NCI-H524 treated with DMSO at 0.1 percent for 48 hours (cell line): ENCODE measurements at regions not wholly inside any gene's neighbourhood (a gene's known extent, or its start where the extent isn't known, plus 50 kb on each side); places are given as distances from the start of the nearest gene placed in this dataset.

Experiments
- DNase-seq: peaks from one replicate; lab custom pipeline; 2025; lab: John Stamatoyannopoulos, UW

DNA sequence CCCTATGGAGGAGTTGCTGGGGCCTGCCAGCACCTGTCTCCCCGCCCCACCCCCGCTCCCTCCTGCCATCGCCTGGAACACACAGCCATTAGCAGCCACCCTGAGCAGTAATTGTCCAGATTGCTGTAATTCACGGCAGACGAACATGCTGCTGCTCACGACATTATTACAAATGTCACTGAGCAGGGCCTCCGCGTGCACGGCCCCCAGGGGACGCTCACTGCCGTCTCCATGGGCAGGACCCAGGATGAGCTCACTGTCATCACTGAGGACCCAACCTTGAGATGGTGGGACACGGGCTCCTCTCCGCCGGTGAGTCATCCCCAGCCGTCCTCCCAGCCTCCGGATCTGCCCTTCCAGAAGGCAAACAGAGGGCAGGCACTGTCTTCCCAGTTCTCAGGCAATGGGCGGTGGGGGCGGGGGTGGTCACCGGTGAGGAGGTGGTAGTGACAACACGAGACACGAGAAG is 100.4 kb downstream of the RFLNA start:
- DNase-seq, result no peak

DNA sequence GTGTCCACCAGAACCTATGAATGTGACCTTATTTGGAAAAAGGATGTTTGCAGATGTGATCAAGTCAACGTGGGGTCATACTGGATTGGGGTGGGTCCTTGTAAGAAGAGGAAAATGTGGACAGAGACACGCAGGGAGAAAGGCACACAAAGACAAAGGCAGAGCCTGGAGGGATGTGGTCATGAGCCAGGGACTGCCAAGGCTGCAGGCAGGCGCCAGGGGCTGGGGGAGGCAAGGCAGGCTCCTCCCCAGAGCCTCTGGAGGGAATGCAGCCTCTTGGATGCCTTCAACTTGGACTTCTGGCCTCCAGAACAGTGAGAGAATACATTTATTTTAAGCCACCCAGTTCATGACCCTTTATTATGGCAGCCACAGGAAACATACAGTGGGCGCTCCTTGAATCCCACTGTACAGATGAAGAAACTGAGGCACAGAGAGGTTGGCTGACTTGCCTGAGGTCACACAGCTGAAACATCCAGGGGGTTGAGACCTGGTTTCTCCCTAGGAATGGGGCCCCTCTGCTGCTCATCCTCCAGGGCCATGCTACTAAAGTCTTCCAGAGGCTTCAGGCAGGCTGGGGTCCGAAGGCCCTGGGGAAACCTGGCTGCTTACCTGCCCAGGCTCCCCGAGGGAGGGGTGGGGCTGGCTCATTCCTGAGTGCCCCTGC is 99.7 kb downstream of the RFLNA start:
- no peak for DNase-seq

DNA sequence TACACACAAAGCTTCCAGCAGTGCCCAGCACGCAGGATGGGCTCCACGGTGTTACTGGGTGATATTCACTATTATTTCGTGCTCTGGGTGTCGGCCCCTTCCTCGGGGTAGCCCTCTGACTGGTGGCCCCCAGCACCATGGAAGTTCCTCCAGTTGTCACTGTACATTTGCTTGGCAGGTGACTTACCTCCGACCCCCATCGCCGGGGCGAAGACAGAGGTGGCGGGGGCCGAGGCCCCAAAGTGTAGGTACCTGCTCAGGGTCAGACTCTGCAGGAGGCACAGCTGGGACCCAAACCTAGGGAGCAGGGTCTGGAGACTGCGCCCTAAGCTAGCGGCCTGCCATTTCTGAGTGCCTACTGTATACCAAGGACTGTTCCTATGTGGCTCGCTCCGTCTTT is 98.9 kb downstream of the RFLNA start:
- no peak for DNase-seq

DNA sequence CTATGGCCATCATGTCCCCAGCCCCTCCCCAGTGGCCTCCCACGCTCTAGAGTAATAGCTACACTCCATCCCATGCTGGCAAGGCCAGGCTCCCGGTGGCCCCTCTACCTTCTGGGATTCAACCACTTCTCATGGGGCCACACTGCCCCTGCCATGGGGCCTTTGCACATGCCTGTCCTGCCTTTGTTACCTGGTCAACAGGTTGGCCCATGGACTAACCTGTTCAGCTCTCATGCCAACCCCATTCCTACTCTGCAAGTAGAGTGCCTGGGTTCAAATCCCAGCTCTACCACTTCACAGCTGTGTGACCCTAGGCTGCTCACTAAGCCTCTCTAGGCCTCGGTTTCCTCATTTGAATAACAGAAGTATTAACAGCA is 98.5 kb downstream of the RFLNA start:
- DNase-seq, result no peak

DNA sequence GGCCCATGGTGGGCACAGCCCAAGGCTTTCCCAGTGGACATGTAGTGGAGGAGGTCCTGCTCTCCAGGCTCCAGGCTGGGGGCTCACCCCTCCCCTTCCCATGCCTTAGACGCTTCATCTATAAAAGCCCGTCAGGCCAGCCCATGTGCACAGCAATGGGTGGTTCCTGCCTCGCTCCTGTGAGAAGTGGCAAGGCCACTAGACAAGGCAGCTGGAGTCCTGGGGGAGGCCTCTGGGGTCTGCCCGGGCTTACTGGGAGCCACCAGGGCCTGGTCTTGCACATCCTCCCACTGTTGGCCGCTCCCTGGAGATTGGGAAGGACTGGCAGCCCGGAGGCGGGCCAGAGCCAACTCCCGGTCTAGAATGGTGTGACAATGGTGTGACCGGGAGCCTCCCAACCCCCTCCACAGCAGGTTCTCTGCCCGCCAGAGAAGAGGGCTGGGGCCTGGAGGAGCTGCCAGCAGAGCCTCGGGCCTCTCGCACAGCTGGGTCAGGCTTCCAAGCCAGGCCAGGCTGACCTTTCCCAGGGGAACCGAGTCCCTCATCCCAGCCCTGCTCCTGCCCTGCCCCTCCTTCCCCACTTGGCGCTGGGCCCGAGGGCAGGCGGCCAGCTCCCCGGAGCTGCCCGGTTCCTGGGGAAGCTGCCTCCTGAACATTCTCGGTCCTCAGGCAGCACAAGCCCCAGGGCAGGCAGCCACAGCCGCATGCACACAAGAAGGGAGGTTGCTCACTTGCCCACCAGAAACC is 97.9 kb downstream of the RFLNA start:
- DNase-seq, result no peak

DNA sequence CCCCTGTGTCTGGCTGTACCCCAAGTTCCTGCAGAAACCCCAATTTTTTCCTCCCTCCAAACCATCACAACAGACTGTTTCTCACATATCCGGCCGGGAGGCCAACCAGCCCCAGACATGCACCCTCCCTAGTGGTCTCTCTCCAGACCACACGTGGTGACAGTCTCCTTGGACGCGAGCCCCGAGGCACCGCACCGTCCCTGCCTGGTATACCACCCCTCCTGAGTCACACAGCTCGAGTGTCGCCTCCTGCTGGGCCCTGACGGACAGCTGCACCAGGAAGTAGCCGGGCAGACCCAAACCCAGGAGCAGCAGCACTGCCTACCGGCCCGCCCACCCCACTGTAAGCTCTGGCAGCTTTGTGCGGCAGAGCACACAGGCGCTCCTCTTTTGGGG is 97.4 kb downstream of the RFLNA start:
- no peak for DNase-seq

DNA sequence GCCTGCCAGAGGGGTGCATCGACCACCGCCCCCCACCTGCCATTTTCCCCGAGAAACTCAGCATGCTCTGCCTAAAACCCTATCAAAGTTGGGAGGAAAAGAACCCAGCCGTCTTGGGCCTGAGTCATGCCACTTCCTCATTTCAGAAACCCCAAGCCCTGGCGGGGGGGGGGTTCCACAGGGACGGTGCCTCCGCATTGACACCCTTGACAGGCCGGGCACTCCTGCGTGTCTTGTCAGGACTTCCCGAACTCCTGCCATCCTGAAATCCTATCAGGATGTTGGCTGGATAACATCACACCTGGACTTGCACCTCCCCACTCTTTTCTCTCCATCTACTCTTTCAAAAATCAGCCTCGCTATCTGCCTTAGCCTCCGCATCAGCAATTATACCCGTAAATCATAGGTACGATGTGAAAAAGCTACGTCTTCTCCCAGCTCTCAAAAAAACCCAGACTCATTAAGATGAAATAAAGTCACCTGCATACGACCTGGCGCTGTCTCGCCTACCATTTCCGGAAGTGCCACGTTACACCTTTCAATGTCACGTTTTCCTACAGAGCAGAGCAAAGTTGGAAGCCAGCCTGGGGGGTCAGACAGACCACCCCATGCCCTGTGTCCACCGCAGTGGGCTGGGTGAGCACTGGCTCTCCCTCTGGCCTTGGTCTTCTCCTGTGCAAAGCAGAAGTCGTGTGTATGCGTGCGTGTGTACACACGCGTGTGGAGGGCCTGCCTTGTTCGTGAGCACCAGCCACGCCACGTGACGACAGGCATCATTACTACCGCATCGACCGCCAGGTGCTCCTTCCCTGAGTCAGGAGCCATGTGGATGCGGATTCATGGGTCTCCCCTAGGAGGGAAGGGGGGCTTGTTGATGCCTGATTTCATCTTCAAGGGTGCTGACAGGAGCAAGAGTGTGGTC is 96.7 kb downstream of the RFLNA start:
- DNase-seq, result no peak

DNA sequence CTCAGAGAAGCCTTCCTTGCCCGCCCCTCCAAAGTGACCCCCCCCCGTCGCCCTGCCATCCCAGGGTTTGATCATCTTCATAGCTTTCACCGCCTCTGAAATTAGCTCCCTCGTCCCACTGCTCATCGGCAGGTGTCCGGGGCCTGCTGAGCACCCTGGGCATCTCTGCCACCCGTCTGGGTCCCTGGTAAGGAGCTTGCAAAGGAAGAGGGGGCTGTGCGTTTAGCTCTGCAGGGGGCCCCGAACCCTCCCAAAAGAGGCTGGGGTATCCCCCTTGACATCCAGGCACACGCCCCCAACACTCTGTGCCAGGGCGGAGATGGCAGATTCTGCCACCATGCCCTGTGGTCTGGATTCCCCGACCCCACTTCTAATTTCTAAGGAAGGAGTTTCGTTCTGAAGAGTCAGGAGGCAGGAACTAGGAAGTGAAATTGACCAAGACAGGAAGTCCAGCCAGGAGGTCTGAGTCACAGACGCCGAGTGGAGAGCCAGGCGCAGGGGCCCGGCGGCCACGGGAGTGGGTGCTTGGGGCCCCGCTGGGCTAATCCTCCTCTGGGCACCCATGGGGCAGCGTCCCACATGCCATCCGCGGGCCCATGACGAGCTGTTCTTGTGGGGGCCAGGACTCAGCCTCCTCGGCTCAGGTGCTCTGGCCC is 95.7 kb downstream of the RFLNA start:
- no peak for DNase-seq

DNA sequence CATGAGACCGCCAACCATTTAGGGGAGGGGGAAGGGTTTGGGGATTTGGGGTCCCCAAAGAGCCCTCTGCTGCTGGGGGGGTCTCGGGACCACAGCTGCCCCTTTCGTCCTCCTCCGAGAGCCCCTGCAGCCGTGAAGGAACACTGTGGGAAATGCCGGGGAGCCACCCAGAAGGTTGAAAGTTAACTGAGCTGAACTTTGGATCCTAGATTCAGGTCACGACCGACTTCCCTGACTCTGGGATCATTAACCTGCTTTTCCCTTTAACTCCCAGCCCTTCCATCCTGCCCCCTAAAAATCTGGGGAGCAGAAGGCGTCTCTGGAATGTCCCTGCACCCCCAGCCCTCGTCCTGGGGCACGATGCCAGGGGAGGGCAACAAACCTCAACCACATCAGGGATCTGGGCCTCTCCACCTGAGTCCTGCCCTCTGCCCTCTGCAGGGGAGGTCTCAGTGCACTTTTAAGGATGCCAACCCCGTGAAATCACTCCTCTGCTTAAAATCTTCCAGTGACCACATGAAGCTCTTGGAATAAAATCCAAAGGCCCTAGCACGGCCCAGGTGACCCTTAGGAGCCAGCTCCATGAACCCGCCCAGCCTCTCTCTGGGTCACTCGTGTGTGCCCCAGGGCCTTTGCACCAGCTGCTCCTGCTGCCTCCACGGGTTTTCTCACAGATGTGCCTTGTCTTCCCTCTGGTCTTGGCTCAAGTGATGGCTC is 95.0 kb downstream of the RFLNA start:
- no peak for DNase-seq

DNA sequence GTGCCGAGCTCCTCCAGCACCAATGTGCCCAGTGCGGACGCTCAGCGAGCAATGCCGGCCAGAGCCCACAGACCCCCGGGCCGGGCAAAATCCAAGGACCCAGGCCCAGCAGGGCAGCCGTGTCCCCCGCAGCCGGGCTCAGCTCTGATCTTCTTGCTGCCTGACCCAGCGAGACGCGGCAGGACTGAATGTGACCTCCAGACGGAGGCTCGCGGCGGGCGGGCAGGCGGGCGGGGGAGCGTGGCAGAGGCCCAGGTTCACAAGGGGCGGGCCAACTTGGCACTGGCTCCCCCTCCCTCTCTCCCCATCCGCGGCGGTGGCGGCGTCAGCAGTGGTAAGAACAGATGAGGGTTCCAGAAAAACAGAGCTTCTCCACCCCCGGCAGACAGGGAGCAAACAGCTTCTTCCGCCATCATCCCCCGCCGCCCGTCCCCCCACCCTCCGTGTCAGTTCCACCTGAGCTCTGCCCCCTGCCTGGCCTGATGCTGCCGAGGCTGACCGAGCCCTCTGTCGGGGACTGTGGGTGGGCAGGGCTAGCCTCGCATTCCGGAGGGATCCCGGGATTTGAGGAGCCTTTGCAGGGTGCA is 94.3 kb downstream of the RFLNA start:
- no peak for DNase-seq

DNA sequence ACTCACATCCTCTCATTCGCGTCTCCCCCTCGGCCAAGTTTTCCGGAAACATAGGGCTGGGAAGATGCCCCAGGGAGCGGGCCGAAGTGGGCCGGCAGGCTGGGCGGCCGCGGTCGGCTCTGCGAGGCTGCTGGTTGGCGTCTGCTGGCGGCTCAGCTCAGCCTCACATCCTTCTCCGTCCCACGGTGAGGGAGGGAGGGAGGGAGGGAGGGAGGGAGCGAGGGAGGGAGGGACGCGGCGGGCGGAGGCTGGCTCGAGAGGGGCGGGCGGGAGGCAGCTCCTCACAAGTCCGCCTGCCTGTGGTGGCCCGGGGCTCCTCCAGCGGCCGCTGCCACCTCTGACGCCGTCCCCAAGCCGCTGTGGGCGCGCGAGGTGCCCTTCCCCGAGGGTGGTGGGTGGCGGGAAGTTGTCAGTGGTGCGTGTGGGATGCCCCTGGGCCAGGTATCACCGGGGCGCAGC is 93.8 kb downstream of the RFLNA start:
- no peak for DNase-seq

DNA sequence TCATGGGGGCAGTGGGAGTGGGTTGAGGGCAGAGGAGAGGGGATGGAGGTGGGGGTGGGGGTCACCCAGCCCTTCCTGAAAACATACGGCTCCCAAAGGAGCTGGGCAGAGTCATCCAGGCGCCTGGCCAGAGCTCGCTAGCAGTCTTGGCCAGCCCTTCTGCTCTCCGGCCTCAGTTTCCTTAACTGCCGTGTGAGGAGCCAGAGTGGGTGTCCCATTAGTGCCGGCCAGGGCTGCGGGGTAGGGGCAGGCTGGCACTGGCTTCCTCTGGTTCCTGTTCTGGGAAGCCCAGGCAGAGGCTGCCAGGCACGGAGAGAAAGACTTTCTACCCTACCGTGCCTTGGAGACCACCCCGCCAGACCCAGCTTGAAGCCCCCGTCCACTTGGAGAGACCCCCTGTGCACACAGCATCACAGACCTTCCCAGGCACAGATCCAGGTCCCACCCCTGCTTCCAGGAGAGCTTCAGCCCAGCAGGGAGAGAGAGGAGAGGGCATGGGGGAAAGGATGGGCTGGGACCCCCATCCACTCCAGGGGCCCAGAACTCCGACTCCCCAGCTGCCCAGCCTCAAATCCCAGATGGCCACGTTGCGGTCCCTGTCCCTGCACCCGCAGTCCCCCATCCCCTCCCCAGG is 93.3 kb downstream of the RFLNA start:
- DNase-seq, result no peak

DNA sequence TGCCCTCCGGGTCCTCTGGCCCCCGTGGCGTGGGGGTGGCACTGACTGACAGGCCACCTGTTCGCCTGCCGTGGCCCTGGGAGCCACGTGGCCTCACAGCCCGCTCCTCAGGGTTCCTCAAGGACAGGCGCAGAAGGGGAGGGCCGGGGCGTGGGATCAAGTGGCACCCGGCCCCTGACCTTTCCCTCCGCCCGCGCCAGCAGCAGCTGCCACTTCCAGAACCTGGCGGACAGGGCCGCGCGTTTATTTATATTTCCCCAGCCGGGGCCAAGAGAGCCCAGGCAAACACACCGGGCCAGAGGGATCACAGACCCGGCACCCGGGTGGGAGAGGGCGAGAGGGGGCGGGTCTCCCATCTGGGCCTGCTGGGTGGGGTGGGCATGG is 92.6 kb downstream of the RFLNA start:
- no peak for DNase-seq

DNA sequence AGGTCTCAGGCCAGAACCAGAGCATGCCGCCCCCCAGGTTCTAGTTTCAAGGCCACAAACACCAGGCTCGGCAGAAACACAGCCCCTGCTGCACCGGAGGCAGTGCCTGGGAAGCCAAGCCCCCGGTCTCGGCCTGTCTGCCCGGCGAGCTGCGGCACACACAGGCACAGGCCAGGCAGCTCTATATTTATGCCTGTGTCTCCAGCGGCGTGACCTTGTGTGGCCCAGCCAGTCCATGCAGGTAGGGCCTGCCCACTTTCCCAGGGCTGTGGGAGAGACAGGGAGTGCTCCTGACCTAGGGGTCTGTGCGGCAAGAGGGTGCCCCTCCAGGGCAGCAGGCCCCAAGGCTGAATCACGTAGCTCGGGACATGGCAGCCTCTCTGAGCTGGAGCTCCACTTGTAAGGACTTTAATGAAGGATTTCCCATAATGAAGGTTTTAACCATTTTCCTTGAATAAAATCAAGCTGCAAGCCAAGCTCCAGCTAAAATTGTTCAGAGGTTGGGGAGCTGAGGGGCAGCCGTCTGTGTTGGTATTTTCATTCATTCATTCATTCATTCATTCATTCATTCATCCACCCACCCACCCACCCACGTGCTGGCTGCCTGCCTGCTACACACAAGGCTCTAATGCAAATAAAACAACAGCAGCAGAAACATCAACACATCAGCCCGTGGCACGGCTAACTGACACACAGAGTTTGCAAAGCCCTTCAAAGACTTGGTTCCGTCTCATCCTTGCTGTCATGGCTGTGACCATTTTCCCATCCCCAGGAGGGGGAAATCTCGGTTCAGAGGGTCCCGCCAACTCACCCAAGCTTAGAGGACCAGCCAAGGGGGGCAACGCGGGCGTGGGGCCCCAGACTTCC is 92.0 kb downstream of the RFLNA start:
- DNase-seq, result no peak

DNA sequence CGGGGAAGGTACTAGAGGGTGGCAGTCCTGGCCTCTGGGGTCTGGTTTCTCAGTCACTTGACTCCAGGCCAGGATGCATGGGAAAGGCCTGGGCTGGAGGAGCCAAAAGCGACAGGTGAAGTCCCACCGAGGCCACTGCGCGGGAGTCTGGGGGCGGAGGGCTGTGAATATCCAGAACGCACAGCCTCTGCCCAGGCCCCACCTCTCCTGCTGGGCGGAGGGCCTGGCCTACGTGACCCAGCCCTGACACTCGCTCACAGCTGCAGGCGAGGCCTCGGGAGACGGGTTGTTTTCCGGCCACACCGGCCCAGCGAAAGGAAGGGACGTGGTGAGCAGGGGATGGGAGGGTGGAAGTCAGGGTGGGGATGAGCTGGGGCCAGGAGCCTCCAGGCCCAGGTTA is 91.2 kb downstream of the RFLNA start:
- no peak for DNase-seq

DNA sequence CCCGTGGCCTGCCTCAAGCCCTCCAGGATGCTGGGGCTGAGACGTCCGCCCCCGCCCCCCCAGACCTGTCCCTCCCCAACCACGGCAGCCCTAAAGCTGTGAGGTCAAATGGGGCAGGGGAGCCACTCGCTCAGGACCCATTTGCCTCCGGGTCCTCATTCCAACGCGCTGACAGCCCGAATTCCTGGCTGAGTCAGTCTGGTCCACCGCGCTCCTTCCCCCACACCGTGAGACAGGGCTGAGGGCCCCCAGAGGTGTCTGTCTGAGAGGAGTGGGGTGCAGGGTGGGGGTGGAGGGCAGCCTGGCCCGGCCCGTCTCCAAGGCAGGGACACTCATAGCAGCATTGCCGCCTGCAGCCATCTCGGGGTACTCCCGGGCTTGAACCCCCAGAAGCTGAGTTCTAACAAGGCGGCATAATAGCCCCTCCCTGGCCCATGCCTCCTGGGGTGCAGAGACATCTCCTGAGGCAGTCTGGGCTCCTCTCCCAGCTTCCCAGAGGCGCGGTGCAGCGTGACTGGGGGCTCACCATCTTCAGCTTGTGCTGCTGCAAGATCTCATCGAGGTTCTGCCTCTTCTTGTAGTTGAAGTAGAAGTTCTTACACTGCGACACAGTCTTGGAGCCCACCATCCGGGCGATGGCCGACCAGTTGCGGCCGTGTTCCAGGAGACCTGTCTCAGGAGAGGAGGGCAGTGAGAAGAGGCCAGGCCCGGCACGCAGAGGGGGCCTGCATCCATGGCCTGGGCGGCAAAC is 90.5 kb downstream of the RFLNA start:
- DNase-seq, result no peak

DNA sequence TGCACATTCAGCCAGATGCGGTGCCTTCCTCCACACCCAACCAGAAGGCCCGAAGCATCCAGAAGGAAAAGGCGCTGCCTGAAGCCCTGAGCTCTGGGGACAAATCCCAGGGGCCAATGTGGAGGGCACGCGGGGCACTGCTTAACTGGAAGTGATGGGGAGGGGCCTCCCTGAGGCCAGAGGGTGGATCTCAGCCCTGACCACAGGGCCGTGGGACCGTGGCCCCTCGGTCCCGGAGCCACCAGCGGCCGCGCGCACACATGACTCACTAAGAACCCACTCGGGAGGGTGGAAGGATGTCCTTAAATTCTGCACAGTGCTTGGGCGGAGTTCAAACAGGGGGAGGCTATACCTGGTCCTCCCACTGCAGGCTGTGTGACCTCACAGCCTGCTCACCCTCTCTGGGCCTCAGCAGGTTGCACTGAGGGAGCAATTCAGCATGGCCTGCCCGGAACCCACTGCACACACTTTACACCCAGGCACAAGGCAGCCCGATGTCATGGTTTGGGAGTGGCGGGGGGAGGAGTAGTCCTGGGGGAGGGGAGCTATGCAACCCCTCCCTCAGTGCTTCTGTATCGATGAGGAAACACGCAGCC is 89.5 kb downstream of the RFLNA start:
- DNase-seq, result no peak

DNA sequence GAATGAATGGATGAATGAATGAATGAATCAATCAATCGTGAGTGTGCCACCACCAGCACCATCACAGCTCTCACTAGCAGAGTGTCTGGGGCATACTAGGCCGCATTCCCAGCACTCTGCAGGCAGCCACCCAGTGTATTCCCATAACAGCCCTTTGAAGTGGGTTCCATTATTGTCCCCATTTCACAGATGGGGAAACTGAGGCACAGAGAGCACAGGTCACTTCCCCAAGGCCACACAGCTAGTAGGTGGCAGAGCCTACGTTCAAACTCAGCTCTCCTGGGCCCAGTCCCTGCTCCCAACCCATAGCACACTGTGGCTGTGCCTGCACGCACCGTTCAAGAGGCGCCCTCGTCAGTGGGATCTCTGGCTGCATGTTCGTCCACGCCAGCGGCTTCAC is 88.1 kb downstream of the RFLNA start:
- no peak for DNase-seq
